OCI-LY3 (cell line): ENCODE measurements at regions not wholly inside any gene's neighbourhood (a gene's known extent, or its start where the extent isn't known, plus 50 kb on each side); places are given as distances from the start of the nearest gene placed in this dataset.

Experiments used
- EZH2phosphoT487 ChIP-seq: fragments of 200-600 bp; shearing (Covaris generic); IDR thresholded peaks from 2 replicates; pipeline ENCODE4 v1.6.1; 2018; ENCODE audit warnings: antibody characterized with exemption, mixed run types, low read depth
- TF ChIP-seq, protein P1 (sequence below): fragments of 200-600, 300-600 bp; sonication (generic); IDR thresholded peaks from 2 replicates; pipeline ENCODE4 v1.5.1; 2014; ENCODE audit warnings: antibody characterized with exemption, low read length, low read depth

DNA sequence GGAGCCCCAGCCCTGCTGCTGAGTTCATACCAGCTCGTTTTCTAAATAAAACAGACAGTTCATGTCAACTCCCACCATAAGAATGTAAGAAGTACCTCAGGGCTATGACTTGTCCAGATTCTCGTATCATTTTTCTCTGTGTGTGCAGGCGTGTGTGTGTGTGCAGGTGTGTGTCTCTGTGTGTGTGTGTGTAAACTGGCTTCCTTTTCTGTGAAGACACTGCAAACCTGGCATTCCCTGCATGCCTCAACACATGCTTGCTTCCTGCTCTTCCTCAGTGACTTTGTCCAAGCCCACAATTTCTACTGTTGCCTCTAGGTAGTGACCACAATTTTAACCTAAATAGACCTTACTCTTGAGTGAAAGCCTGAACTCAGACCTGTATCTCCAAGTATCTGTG is 879.0 kb downstream of the SLC4A3 start:
- TF ChIP-seq, protein P1, sequence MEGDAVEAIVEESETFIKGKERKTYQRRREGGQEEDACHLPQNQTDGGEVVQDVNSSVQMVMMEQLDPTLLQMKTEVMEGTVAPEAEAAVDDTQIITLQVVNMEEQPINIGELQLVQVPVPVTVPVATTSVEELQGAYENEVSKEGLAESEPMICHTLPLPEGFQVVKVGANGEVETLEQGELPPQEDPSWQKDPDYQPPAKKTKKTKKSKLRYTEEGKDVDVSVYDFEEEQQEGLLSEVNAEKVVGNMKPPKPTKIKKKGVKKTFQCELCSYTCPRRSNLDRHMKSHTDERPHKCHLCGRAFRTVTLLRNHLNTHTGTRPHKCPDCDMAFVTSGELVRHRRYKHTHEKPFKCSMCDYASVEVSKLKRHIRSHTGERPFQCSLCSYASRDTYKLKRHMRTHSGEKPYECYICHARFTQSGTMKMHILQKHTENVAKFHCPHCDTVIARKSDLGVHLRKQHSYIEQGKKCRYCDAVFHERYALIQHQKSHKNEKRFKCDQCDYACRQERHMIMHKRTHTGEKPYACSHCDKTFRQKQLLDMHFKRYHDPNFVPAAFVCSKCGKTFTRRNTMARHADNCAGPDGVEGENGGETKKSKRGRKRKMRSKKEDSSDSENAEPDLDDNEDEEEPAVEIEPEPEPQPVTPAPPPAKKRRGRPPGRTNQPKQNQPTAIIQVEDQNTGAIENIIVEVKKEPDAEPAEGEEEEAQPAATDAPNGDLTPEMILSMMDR = no peak
- no peak for TF ChIP-seq EZH2phosphoT487
